Naive thymus-derived CD4-positive, alpha-beta T cell (primary cell): ENCODE measurements at regions not wholly inside any gene's neighbourhood (a gene's known extent, or its start where the extent isn't known, plus 50 kb on each side); places are given as distances from the start of the nearest gene placed in this dataset.

Experiments used
- ATAC-seq: fragments of 150-1000 bp; cut with Tn5 transposase; 2 replicates; pipeline ENCODE4 v1.10.0; 2021; ENCODE audit warnings: mild to moderate bottlenecking, moderate library complexity
- CTCF ChIA-PET: fragments of 350-600 bp; sonication (Branson Sonifier 250); formaldehyde crosslinking; loops from one replicate; lab custom pipeline; 2021; ENCODE audit warnings: antibody characterized with exemption; lab: Charles Lee
- POLR2A ChIA-PET: fragments of 350-600 bp; sonication (Branson Sonifier 250); formaldehyde crosslinking; loops from one replicate; lab custom pipeline; 2021; ENCODE audit warnings: antibody characterized with exemption, inconsistent platforms; lab: Charles Lee
- DNase-seq, 9 donors: peaks; one replicate each; pipeline versions ENCODE4 v3.0.0 to v3.0.0-alpha.2; 2020 to 2022; ENCODE audit warnings: mixed read lengths in 1 of 9
- H3K27ac ChIP-seq: one replicate; pipeline ENCODE4 v1.7.0; 2013; ENCODE audit warnings: mild to moderate bottlenecking, low read depth, low read length, moderate library complexity
- H3K27me3 ChIP-seq, 2 donors: one replicate each; pipeline ENCODE4 v1.7.0; 2013; ENCODE audit warnings: low read length in 2 of 2, mild to moderate bottlenecking in 2 of 2, moderate library complexity in 2 of 2; ENCODE audit not compliant: control insufficient read depth in 2 of 2, insufficient read depth in 2 of 2
- H3K36me3 ChIP-seq, 3 experiments: 1 replicate in 2 of 3; 2 replicates in 1 of 3; pipeline ENCODE4 v1.7.0; 2013; ENCODE audit warnings: low read length in 3 of 3, mild to moderate bottlenecking in 3 of 3, moderate library complexity in 1 of 3; ENCODE audit not compliant: insufficient read depth in 3 of 3, control insufficient read depth in 2 of 3
- H3K4me1 ChIP-seq, 2 donors: one replicate each; pipeline ENCODE4 v1.7.0; 2013; ENCODE audit warnings: low read length in 2 of 2, mild to moderate bottlenecking in 2 of 2, moderate library complexity in 1 of 2; ENCODE audit not compliant: control insufficient read depth in 2 of 2, insufficient read depth in 2 of 2
- H3K4me3 ChIP-seq: 2 replicates; pipeline ENCODE4 v1.7.0; 2013; ENCODE audit warnings: mild to moderate bottlenecking, low read length
- H3K9me3 ChIP-seq, 3 experiments: 1 replicate in 2 of 3; 2 replicates in 1 of 3; pipeline ENCODE4 v1.7.0; 2013; ENCODE audit warnings: low read length in 3 of 3; ENCODE audit not compliant: control insufficient read depth in 2 of 3
- H3K27ac Mint-ChIP-seq, 9 donors: one replicate each; pipeline ENCODE4 v1.8.0; 2020 to 2022; ENCODE audit warnings: mixed read lengths in 9 of 9, mild to moderate bottlenecking in 8 of 9, moderate library complexity in 5 of 9, inconsistent platforms in 2 of 9
- H3K27me3 Mint-ChIP-seq, 5 donors: one replicate each; pipeline ENCODE4 v1.8.0; 2021 to 2022; ENCODE audit warnings: mixed read lengths in 5 of 5, mild to moderate bottlenecking in 1 of 5
- H3K36me3 Mint-ChIP-seq, 5 donors: one replicate each; pipeline ENCODE4 v1.8.0; 2020 to 2022; ENCODE audit warnings: mixed read lengths in 5 of 5, mild to moderate bottlenecking in 3 of 5, inconsistent platforms in 1 of 5
- H3K4me1 Mint-ChIP-seq, 7 donors: one replicate each; pipeline ENCODE4 v1.8.0; 2020 to 2022; ENCODE audit warnings: mixed read lengths in 7 of 7, mild to moderate bottlenecking in 3 of 7, inconsistent platforms in 1 of 7
- H3K4me3 Mint-ChIP-seq, 10 donors: one replicate each; pipeline ENCODE4 v1.8.0; 2020 to 2022; ENCODE audit warnings: mild to moderate bottlenecking in 10 of 10, mixed read lengths in 10 of 10, moderate library complexity in 6 of 10, inconsistent platforms in 2 of 10
- H3K9me3 Mint-ChIP-seq, 11 donors: one replicate each; pipeline ENCODE4 v1.8.0; 2020 to 2022; ENCODE audit warnings: mixed read lengths in 11 of 11, mild to moderate bottlenecking in 4 of 11, inconsistent platforms in 1 of 11, moderate library complexity in 1 of 11
- intact Hi-C, 2 donors: fragments of 100-400 bp; cut with micrococcal nuclease; formaldehyde crosslinking; loops; one replicate each; pipeline ENCODE4 v1.15.1; 2023

DNA sequence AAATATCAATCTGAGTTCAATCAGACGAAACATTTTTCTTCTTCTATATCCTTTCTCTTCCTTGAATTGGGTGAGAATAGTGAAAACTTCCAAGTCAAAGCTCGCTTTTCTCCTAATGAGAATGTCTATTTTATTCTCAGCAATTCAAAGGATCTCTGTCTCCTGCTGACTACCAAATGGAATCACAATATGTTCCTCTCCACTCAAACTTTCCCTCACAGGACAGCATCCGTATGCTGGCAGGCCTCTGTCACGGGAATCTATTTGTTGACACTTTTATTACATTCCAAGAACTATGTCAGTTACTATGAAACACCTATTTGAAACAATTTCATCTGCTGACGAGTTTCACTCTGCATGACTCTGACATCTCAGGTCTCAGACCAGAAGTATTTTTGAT lies 1196.6 kb downstream of the CDH11 start:
- no peaks in the 10 kb centered on the region for H3K27me3 ChIP-seq
- H3K36me3 ChIP-seq: no peaks in the 10 kb centered on the region
- intact Hi-C loops: no loop called here
- H3K4me1 Mint-ChIP-seq: no peaks in the 10 kb centered on the region
- H3K27ac ChIP-seq: no peak overlapping the region
- H3K27ac Mint-ChIP-seq: no peak overlapping the region
- no peak overlapping the region for H3K4me3 Mint-ChIP-seq
- H3K9me3 Mint-ChIP-seq: peaks cover 4 to 39% (median 14%) of the 10 kb centered on the region in 11 donors
- no peaks in the 10 kb centered on the region for H3K4me1 ChIP-seq
- ChIA-PET CTCF (no interaction called here), POLR2A (no interaction called here)
- peaks cover 0 to 3% (median 0%) of the 10 kb centered on the region in 5 donors for H3K36me3 Mint-ChIP-seq
- no peaks in the 10 kb centered on the region for H3K9me3 ChIP-seq
- H3K27me3 Mint-ChIP-seq: no peaks in the 10 kb centered on the region
- no peak for DNase-seq
- ATAC-seq: no peak
- H3K4me3 ChIP-seq: no peak overlapping the region

DNA sequence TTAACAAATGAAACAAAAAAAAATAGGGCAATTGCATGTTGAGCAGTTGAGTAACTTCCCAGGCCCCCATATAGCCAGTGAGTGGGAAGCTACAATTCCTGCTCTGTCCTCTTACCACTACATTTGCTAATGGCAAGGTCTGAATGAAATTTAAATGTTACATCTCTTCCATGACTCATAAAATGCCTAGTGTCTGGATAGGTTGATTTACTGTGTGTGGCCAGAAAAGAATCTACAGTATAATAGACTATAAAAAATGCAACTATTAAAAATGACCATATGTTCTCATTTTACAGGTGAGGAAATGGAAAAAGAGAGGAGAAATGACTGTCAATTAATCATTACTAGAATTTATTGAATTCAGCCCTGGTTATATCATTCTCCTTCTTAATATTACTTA lies 1199.3 kb downstream of the CDH11 start:
- no peaks in the 10 kb centered on the region for H3K4me1 Mint-ChIP-seq
- no peaks in the 10 kb centered on the region for H3K36me3 Mint-ChIP-seq
- ChIA-PET POLR2A (no interaction called here), CTCF (no interaction called here)
- intact Hi-C loops: no loop called here
- H3K9me3 ChIP-seq: peaks cover 0 to 6% (median 0%) of the 10 kb centered on the region in 3 experiments
- no peaks in the 10 kb centered on the region for H3K4me1 ChIP-seq
- no peak overlapping the region for H3K4me3 Mint-ChIP-seq
- H3K9me3 Mint-ChIP-seq: peaks cover 3 to 43% (median 18%) of the 10 kb centered on the region in 11 donors
- H3K4me3 ChIP-seq: no peak overlapping the region
- H3K27me3 Mint-ChIP-seq: no peaks in the 10 kb centered on the region
- H3K27me3 ChIP-seq: no peaks in the 10 kb centered on the region
- DNase-seq (no peak), ATAC-seq (no peak)
- H3K36me3 ChIP-seq: no peaks in the 10 kb centered on the region
- H3K27ac ChIP-seq: no peak overlapping the region
- no peak overlapping the region for H3K27ac Mint-ChIP-seq

DNA sequence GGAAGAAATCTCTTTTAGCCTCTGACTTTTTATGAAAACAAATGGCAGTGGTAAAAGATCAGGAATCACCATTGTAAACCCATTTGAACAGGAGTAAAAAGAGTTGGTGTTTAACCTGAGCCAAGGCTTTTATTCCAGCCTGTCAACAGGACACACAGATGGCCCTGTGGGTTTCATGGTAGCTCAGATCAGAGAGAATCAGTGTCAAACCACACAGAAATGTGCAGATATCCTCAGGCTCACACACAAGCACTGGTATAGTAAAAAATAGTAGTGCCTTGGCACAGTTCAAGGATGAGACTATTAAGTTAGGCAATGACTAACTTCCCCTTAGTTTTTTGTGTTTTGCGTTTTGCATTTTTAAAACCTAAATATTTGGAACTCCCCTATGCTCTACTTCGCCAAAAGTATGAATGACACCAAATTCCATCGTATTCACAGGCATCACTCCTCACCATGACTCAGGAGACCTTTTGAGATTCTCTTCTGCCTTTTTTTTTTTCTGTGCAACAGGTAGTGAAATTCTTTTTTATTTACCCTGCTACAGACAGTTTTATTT lies 1200.0 kb downstream of the CDH11 start:
- Histone ChIP-seq H3K36me3 (no peaks in the 10 kb centered on the region), H3K27me3 (no peaks in the 10 kb centered on the region), H3K4me1 (no peaks in the 10 kb centered on the region), H3K9me3 (peaks cover 0 to 6% (median 0%) of the 10 kb centered on the region in 3 experiments), H3K4me3 (no peak overlapping the region), H3K27ac (no peak overlapping the region)
- no peaks in the 10 kb centered on the region for H3K36me3 Mint-ChIP-seq
- intact Hi-C loops: no loop called here
- ChIA-PET CTCF (no interaction called here), POLR2A (no interaction called here)
- ATAC-seq (no peak), DNase-seq (no peak)
- peaks cover 6 to 50% (median 22%) of the 10 kb centered on the region in 11 donors for H3K9me3 Mint-ChIP-seq
- no peaks in the 10 kb centered on the region for H3K4me1 Mint-ChIP-seq
- no peak overlapping the region for H3K4me3 Mint-ChIP-seq
- H3K27ac Mint-ChIP-seq: no peak overlapping the region
- H3K27me3 Mint-ChIP-seq: no peaks in the 10 kb centered on the region

DNA sequence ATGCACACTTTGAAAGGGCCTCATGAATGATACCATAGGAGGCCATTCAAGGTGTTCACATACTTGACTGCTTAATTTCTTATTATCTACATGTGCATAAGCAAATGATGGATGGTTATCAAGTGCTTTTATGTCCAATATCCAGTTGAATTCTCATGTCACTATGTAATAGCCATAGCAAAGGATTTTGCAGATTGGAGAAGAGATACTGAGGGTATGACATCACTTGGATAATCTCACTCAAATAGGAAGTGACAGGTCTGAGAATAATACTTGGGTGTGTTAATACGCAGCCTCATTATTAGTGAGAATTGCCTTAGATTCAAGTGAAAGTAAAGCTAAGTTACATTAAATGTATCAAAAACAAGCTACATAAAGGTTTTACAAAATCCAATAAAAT lies 1208.6 kb downstream of the CDH11 start:
- no peaks in the 10 kb centered on the region for H3K4me1 Mint-ChIP-seq
- no peaks in the 10 kb centered on the region for H3K36me3 ChIP-seq
- no peaks in the 10 kb centered on the region for H3K27me3 Mint-ChIP-seq
- no peaks in the 10 kb centered on the region for H3K9me3 ChIP-seq
- peaks cover 4 to 34% (median 13%) of the 10 kb centered on the region in 11 donors for H3K9me3 Mint-ChIP-seq
- no peaks in the 10 kb centered on the region for H3K36me3 Mint-ChIP-seq
- ChIA-PET POLR2A (no interaction called here), CTCF (no interaction called here)
- intact Hi-C loops: no loop called here
- H3K27ac Mint-ChIP-seq: no peak overlapping the region
- H3K4me3 ChIP-seq: no peak overlapping the region
- no peaks in the 10 kb centered on the region for H3K4me1 ChIP-seq
- no peak for DNase-seq
- H3K27ac ChIP-seq: no peak overlapping the region
- no peak for ATAC-seq
- no peaks in the 10 kb centered on the region for H3K27me3 ChIP-seq
- no peak overlapping the region for H3K4me3 Mint-ChIP-seq

DNA sequence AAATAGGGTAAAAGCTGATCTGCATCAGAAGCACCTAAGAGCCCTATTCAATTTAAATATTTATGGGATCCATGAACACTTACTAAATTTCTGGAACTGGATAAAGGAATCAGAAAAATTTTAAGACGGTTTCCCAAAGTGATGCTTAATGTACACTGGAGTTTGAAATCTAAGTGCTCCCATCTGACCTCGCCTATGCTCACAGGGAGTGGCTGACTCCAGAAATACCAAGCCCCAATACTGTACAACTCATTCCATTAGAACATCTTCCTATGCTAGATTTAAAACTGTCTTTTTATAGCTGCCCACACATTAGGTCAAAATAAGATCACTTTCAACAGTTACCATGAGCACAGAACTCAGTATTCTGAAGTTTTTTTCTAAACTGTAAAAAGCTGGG lies 1214.6 kb downstream of the CDH11 start:
- intact Hi-C loops: no loop called here
- peaks cover 4 to 40% (median 15%) of the 10 kb centered on the region in 11 donors for H3K9me3 Mint-ChIP-seq
- H3K9me3 ChIP-seq: peaks cover 0 to 6% (median 0%) of the 10 kb centered on the region in 3 experiments
- no peak overlapping the region for H3K27ac Mint-ChIP-seq
- ChIA-PET CTCF (no interaction called here), POLR2A (no interaction called here)
- H3K4me1 ChIP-seq: no peaks in the 10 kb centered on the region
- no peaks in the 10 kb centered on the region for H3K4me1 Mint-ChIP-seq
- no peak overlapping the region for H3K4me3 Mint-ChIP-seq
- no peaks in the 10 kb centered on the region for H3K36me3 ChIP-seq
- H3K27me3 Mint-ChIP-seq: no peaks in the 10 kb centered on the region
- no peak overlapping the region for H3K27ac ChIP-seq
- no peaks in the 10 kb centered on the region for H3K27me3 ChIP-seq
- no peaks in the 10 kb centered on the region for H3K36me3 Mint-ChIP-seq
- DNase-seq (no peak), ATAC-seq (no peak)
- no peak overlapping the region for H3K4me3 ChIP-seq

DNA sequence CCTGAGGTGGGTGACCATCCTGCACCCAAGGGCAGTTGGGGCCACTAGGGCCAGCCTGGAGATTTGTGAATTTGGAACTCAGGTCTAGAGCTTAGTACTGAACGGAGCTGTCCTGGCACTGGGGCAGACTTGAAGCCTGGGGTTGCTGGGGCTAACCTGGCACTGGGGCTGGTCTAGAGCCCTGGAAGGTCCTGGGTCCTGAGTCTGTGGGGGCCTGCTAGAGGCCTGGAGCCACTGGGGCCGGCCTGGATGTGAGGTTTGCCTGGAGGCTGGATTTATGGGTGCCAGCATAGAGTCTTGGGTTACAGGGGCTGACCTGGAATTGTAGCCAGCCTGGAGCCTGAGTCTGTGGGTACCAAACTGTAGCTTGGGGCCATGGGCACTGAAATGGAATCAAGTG lies 1216.9 kb downstream of the CDH11 start:
- ChIA-PET CTCF (no interaction called here), POLR2A (no interaction called here)
- no peak overlapping the region for H3K4me3 Mint-ChIP-seq
- no peak for DNase-seq
- Histone ChIP-seq H3K4me3 (no peak overlapping the region), H3K27ac (no peak overlapping the region), H3K9me3 (peaks cover 0 to 6% (median 0%) of the 10 kb centered on the region in 3 experiments), H3K27me3 (no peaks in the 10 kb centered on the region), H3K36me3 (no peaks in the 10 kb centered on the region), H3K4me1 (no peaks in the 10 kb centered on the region)
- intact Hi-C loops: no loop called here
- no peaks in the 10 kb centered on the region for H3K27me3 Mint-ChIP-seq
- no peaks in the 10 kb centered on the region for H3K36me3 Mint-ChIP-seq
- no peaks in the 10 kb centered on the region for H3K4me1 Mint-ChIP-seq
- ATAC-seq: no peak
- H3K27ac Mint-ChIP-seq: no peak overlapping the region
- peaks cover 4 to 45% (median 15%) of the 10 kb centered on the region in 11 donors for H3K9me3 Mint-ChIP-seq

DNA sequence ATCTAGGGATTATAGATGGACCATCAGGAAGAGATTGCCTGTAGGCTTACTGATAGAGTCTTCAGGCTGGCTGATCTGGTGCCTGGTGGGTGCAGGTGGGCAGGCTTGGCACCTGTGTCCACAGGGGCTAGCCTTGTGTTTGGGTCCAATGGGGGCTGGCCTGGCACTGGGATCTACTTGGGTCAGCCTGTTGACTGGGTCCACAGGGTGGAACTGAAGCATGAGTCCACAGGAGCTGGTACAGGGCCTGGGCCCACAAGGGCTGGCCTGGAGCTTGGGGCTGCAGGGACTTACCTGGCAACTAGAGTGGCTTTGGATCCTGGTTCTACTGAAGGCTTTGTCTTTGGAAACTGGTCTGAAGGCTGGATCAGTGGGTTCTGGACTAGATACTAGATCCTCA lies 1217.7 kb downstream of the CDH11 start:
- H3K36me3 ChIP-seq: no peaks in the 10 kb centered on the region
- Mint-ChIP-seq H3K27me3 (no peaks in the 10 kb centered on the region), H3K27ac (no peak overlapping the region), H3K36me3 (no peaks in the 10 kb centered on the region), H3K4me1 (no peaks in the 10 kb centered on the region), H3K9me3 (peaks cover 4 to 41% (median 13%) of the 10 kb centered on the region in 11 donors), H3K4me3 (no peak overlapping the region)
- H3K9me3 ChIP-seq: peaks cover 0 to 6% (median 0%) of the 10 kb centered on the region in 3 experiments
- no peak overlapping the region for H3K4me3 ChIP-seq
- CTCF ChIA-PET: no interaction called here
- H3K27me3 ChIP-seq: no peaks in the 10 kb centered on the region
- no peak overlapping the region for H3K27ac ChIP-seq
- ATAC-seq (no peak), DNase-seq (no peak)
- intact Hi-C loops: no loop called here
- no peaks in the 10 kb centered on the region for H3K4me1 ChIP-seq
- POLR2A ChIA-PET: no interaction called here
